Lower leg skin (tissue), 3 donors: ENCODE measurements at regions not wholly inside any gene's neighbourhood (a gene's known extent, or its start where the extent isn't known, plus 50 kb on each side); places are given as distances from the start of the nearest gene placed in this dataset.

Experiments used
- POLR2A ChIP-seq, 2 donors: fragments of 450-650 bp; IDR thresholded peaks; one replicate each; pipeline ENCODE4 v1.6.1; 2016 to 2017; ENCODE audit warnings: antibody characterized with exemption in 2 of 2, mild to moderate bottlenecking in 1 of 2, moderate library complexity in 1 of 2
- TF ChIP-seq, protein P1 (sequence below), 3 donors: fragments of 450-650 bp; IDR thresholded peaks; one replicate each; pipeline ENCODE4 v1.5.1; 2016; ENCODE audit warnings: antibody characterized with exemption in 3 of 3, mild to moderate bottlenecking in 3 of 3, moderate library complexity in 2 of 3

GRCh38 chr7:69245646-69246045 is 352.6 kb upstream of the AUTS2 start:
- TF ChIP-seq, protein P1, sequence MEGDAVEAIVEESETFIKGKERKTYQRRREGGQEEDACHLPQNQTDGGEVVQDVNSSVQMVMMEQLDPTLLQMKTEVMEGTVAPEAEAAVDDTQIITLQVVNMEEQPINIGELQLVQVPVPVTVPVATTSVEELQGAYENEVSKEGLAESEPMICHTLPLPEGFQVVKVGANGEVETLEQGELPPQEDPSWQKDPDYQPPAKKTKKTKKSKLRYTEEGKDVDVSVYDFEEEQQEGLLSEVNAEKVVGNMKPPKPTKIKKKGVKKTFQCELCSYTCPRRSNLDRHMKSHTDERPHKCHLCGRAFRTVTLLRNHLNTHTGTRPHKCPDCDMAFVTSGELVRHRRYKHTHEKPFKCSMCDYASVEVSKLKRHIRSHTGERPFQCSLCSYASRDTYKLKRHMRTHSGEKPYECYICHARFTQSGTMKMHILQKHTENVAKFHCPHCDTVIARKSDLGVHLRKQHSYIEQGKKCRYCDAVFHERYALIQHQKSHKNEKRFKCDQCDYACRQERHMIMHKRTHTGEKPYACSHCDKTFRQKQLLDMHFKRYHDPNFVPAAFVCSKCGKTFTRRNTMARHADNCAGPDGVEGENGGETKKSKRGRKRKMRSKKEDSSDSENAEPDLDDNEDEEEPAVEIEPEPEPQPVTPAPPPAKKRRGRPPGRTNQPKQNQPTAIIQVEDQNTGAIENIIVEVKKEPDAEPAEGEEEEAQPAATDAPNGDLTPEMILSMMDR (IDR thresholded peaks at IDR 0.05): no peak
- no peak for TF ChIP-seq POLR2A (IDR thresholded peaks at IDR 0.05)
